Keratinocyte (primary cell): ENCODE measurements at regions not wholly inside any gene's neighbourhood (a gene's known extent, or its start where the extent isn't known, plus 50 kb on each side); places are given as distances from the start of the nearest gene placed in this dataset.

Experiments used
- DNase-seq: peaks from one replicate; pipeline ENCODE4 v3.0.0-alpha.2; 2011; ENCODE audit warnings: low read depth, missing footprints, low spot score
- FAIRE-seq: peaks from 2 replicates; lab custom pipeline; 2011; peaks lifted over from hg19 to GRCh38; lab: Jason Lieb, UNC
- H2AFZ ChIP-seq: 2 replicates; pipeline ENCODE4 v1.6.0; 2012; ENCODE audit warnings: low read length, control low read depth, inconsistent platforms; ENCODE audit not compliant: control insufficient read depth
- H3K27ac ChIP-seq: 2 replicates; pipeline ENCODE4 v1.5.1; 2011; ENCODE audit warnings: low read length; ENCODE audit not compliant: control insufficient read depth, insufficient read depth
- H3K27me3 ChIP-seq: 3 replicates; pipeline ENCODE4 v1.6.0; 2011; ENCODE audit warnings: low read length; ENCODE audit not compliant: control insufficient read depth, insufficient read depth; ENCODE audit errors: extremely low read depth
- H3K36me3 ChIP-seq, 2 experiments: 2 replicates in 1 of 2; 3 replicates in 1 of 2; pipeline ENCODE4 v1.5.1; 2011; ENCODE audit warnings: low read length in 2 of 2, mild to moderate bottlenecking in 1 of 2; ENCODE audit not compliant: control insufficient read depth in 2 of 2, insufficient read depth in 2 of 2; ENCODE audit errors: extremely low read depth in 1 of 2
- H3K4me1 ChIP-seq: 3 replicates; pipeline ENCODE4 v1.5.1; 2011; ENCODE audit warnings: low read length; ENCODE audit not compliant: control insufficient read depth, insufficient read depth; ENCODE audit errors: extremely low read depth
- H3K4me2 ChIP-seq: 3 replicates; pipeline ENCODE4 v1.6.0; 2011; ENCODE audit warnings: low read depth, low read length; ENCODE audit not compliant: control insufficient read depth, insufficient read depth; ENCODE audit errors: extremely low read depth
- H3K4me3 ChIP-seq, 3 experiments: fragments of 200-600 bp in 1 of 3; sonication (generic) in 1 of 3; 2 replicates in 2 of 3; 3 replicates in 1 of 3; pipeline ENCODE4 v1.5.1; 2011 to 2016; ENCODE audit warnings: low read length in 3 of 3, mild to moderate bottlenecking in 3 of 3, control low read depth in 2 of 3, inconsistent platforms in 1 of 3, low read depth in 1 of 3, mixed read lengths in 1 of 3, mixed run types in 1 of 3, moderate library complexity in 1 of 3; ENCODE audit not compliant: control insufficient read depth in 2 of 3, insufficient read depth in 2 of 3; ENCODE audit errors: extremely low read depth in 1 of 3
- H3K79me2 ChIP-seq: 2 replicates; pipeline ENCODE4 v1.6.0; 2012; ENCODE audit warnings: low read length; ENCODE audit not compliant: control insufficient read depth, insufficient read depth
- H3K9ac ChIP-seq: 3 replicates; pipeline ENCODE4 v1.6.0; 2011; ENCODE audit warnings: low read length; ENCODE audit not compliant: control insufficient read depth, insufficient read depth; ENCODE audit errors: extremely low read depth
- H3K9me1 ChIP-seq: 3 replicates; pipeline ENCODE4 v1.6.0; 2011; ENCODE audit warnings: low read length; ENCODE audit not compliant: control insufficient read depth, insufficient read depth; ENCODE audit errors: extremely low read depth
- H3K9me3 ChIP-seq: 2 replicates; pipeline ENCODE4 v1.5.1; 2012; ENCODE audit warnings: low read depth, low read length; ENCODE audit not compliant: control insufficient read depth
- H4K20me1 ChIP-seq: 3 replicates; pipeline ENCODE4 v1.6.0; 2011; ENCODE audit warnings: low read length; ENCODE audit not compliant: control insufficient read depth, insufficient read depth; ENCODE audit errors: extremely low read depth
- EZH2 ChIP-seq: IDR thresholded peaks from one replicate; pipeline ENCODE4 v1.6.1; 2012; ENCODE audit warnings: inconsistent platforms, mild to moderate bottlenecking, low read length, moderate library complexity
- dilution Hi-C: fragments of 300-500 bp; cut with MboI; formaldehyde crosslinking; loops from one replicate; pipeline ENCODE4 v1.7.0; 2020; ENCODE audit warnings: low sequenced_read_pairs; ENCODE audit not compliant: extremely low pct_ligation_motif_present
- TF ChIP-seq, protein P1 (sequence below), 3 experiments: IDR thresholded peaks in 1 of 3; conservative IDR thresholded peaks in 1 of 3; optimal IDR thresholded peaks in 1 of 3; 2 replicates in 2 of 3; 3 replicates in 1 of 3; pipeline versions ENCODE3 to v1.5.1; 2011; ENCODE audit warnings: low read length in 3 of 3, mild to moderate bottlenecking in 3 of 3, moderate library complexity in 2 of 3, control low read depth in 1 of 3, inconsistent platforms in 1 of 3; ENCODE audit not compliant: insufficient read depth in 2 of 3; ENCODE audit errors: extremely low read depth in 1 of 3

DNA sequence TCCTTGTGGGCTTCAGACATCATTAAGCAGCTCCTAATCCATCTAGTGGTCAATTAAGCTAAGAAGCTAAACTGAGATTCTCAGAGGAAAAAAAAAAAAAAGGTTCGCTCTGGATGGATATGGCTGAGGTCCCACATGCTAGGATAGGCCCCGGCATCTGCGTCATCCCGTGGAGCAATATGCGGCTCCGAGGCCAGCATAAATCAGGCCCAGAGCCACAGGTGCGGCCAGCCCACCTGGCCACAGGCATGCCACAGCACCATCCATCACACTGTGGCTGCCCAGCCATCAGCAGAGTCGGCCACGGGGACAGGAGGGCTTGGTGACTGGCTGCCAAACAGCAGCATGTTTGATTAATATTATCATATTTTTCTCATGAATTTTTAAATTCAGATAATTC is 106.9 kb upstream of the TIAM1 start:
- H2AFZ ChIP-seq = no peak overlapping the region
- no peaks in the 10 kb centered on the region for H3K27me3 ChIP-seq
- no peak for TF ChIP-seq EZH2
- TF ChIP-seq, protein P1, sequence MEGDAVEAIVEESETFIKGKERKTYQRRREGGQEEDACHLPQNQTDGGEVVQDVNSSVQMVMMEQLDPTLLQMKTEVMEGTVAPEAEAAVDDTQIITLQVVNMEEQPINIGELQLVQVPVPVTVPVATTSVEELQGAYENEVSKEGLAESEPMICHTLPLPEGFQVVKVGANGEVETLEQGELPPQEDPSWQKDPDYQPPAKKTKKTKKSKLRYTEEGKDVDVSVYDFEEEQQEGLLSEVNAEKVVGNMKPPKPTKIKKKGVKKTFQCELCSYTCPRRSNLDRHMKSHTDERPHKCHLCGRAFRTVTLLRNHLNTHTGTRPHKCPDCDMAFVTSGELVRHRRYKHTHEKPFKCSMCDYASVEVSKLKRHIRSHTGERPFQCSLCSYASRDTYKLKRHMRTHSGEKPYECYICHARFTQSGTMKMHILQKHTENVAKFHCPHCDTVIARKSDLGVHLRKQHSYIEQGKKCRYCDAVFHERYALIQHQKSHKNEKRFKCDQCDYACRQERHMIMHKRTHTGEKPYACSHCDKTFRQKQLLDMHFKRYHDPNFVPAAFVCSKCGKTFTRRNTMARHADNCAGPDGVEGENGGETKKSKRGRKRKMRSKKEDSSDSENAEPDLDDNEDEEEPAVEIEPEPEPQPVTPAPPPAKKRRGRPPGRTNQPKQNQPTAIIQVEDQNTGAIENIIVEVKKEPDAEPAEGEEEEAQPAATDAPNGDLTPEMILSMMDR (optimal IDR thresholded peaks at IDR 0.05 in 1 of 3, IDR thresholded peaks at IDR 0.05 in 1 of 3, conservative IDR thresholded peaks at IDR 0.05 in 1 of 3; ENCODE audit: extremely low read depth in 1 of 3, insufficient read depth in 2 of 3, low read length in 3 of 3) = no peak
- no peaks in the 10 kb centered on the region for H4K20me1 ChIP-seq
- no peaks in the 10 kb centered on the region for H3K4me1 ChIP-seq
- DNase-seq = no peak
- H3K4me2 ChIP-seq = no peak overlapping the region
- H3K27ac ChIP-seq = no peak overlapping the region
- no peaks in the 10 kb centered on the region for H3K79me2 ChIP-seq
- H3K9me3 ChIP-seq = no peaks in the 10 kb centered on the region
- no peaks in the 10 kb centered on the region for H3K36me3 ChIP-seq
- no peaks in the 10 kb centered on the region for H3K9me1 ChIP-seq
- no peak overlapping the region for H3K9ac ChIP-seq
- FAIRE-seq = no peak
- dilution Hi-C loops = no loop called here
- H3K4me3 ChIP-seq = no peak overlapping the region

GRCh38 chr21:31449921-31450535 is 106.0 kb upstream of the TIAM1 start:
- Histone ChIP-seq H3K9me1 (no peaks in the 10 kb centered on the region), H3K9ac (no peak overlapping the region), H3K27me3 (no peaks in the 10 kb centered on the region), H3K36me3 (no peaks in the 10 kb centered on the region), H3K27ac (no peak overlapping the region), H3K4me2 (no peak overlapping the region), H3K4me3 (no peak overlapping the region), H3K4me1 (no peaks in the 10 kb centered on the region), H2AFZ (no peak overlapping the region), H3K79me2 (no peaks in the 10 kb centered on the region), H3K9me3 (no peaks in the 10 kb centered on the region), H4K20me1 (no peaks in the 10 kb centered on the region)
- dilution Hi-C loops = no loop called here
- TF ChIP-seq EZH2 = no peak
- DNase-seq (no peak), FAIRE-seq (no peak)

DNA sequence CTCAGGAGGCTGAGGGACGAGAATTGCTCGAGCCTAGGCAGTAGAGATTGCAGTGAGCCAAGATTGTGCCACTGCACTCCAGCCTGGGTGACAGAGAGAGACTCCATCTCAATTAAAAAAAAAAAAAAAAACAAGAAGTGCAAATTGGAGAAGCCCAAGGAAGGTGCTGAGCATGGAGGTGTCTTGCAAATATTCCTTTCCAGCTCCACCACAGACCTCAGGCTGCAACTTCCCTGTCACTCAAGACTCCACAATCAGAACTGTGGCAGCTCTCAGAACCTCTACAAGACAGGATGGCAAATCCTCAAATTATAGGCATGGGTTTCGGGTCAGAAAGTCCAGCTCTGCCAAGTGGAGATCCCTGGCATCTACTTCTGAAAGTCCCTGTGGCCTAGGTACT is 104.4 kb upstream of the TIAM1 start:
- H3K9me1 ChIP-seq = no peaks in the 10 kb centered on the region
- no peaks in the 10 kb centered on the region for H4K20me1 ChIP-seq
- H3K79me2 ChIP-seq = no peaks in the 10 kb centered on the region
- TF ChIP-seq EZH2 = no peak
- TF ChIP-seq, protein P1 (optimal IDR thresholded peaks at IDR 0.05 in 1 of 3, IDR thresholded peaks at IDR 0.05 in 1 of 3, conservative IDR thresholded peaks at IDR 0.05 in 1 of 3; ENCODE audit: extremely low read depth in 1 of 3, insufficient read depth in 2 of 3, low read length in 3 of 3) = no peak
- H3K9me3 ChIP-seq = no peaks in the 10 kb centered on the region
- H3K4me2 ChIP-seq = no peak overlapping the region
- H3K27ac ChIP-seq = no peak overlapping the region
- no peaks in the 10 kb centered on the region for H3K36me3 ChIP-seq
- DNase-seq (no peak), FAIRE-seq (no peak)
- no peak overlapping the region for H3K4me3 ChIP-seq
- no peaks in the 10 kb centered on the region for H3K27me3 ChIP-seq
- no peak overlapping the region for H2AFZ ChIP-seq
- H3K9ac ChIP-seq = no peak overlapping the region
- H3K4me1 ChIP-seq = no peaks in the 10 kb centered on the region
- dilution Hi-C loops = no loop called here
